HEK293 (cell line): ENCODE measurements at regions not wholly inside any gene's neighbourhood (a gene's known extent, or its start where the extent isn't known, plus 50 kb on each side); places are given as distances from the start of the nearest gene placed in this dataset.

Source experiments
- CTCF ChIA-PET: fragments of 350-600 bp; formaldehyde crosslinking; extraction: SDS; loops from one replicate; lab custom pipeline; 2021; ENCODE audit warnings: antibody characterized with exemption; lab: Yijun Ruan, JAX
- POLR2A ChIA-PET: fragments of 300-600 bp; formaldehyde crosslinking; extraction: SDS; loops from one replicate; lab custom pipeline; 2020; ENCODE audit warnings: antibody characterized with exemption, inconsistent platforms; lab: Yijun Ruan, JAX
- H3K27ac ChIP-seq: fragments of 200-500 bp; sonication (Bioruptor generic); 2 replicates; pipeline ENCODE4 v1.5.1; 2014; ENCODE audit warnings: low read depth, low read length, control low read depth, inconsistent platforms; ENCODE audit errors: extremely low read depth
- H3K36me3 ChIP-seq, 2 experiments: fragments of 200-500 bp in 1 of 2; sonication (Bioruptor generic) in 1 of 2; 1 replicate in 1 of 2; 2 replicates in 1 of 2; pipeline ENCODE4 v1.5.1; 2014 to 2017; ENCODE audit warnings: inconsistent platforms in 2 of 2, low read length in 2 of 2; ENCODE audit not compliant: control insufficient read depth in 2 of 2, insufficient read depth in 1 of 2
- H3K4me1 ChIP-seq: fragments of 200-500 bp; sonication (Bioruptor generic); 2 replicates; pipeline ENCODE4 v1.5.1; 2014; ENCODE audit warnings: mild to moderate bottlenecking, low read length, inconsistent platforms; ENCODE audit not compliant: control insufficient read depth, insufficient read depth
- H3K4me3 ChIP-seq: 2 replicates; pipeline ENCODE4 v1.5.1; 2011; ENCODE audit warnings: low read depth, mild to moderate bottlenecking, control low read depth, low read length, moderate library complexity
- H3K9me3 ChIP-seq: fragments of 200-500 bp; sonication (Bioruptor generic); 2 replicates; pipeline ENCODE4 v1.5.1; 2014; ENCODE audit warnings: low read depth, low read length, inconsistent platforms; ENCODE audit not compliant: control insufficient read depth, insufficient read depth
- GLIS1 ChIP-seq: fragments of 450-650 bp; formaldehyde crosslinking; IDR thresholded peaks from 2 replicates; pipeline ENCODE4 v1.5.1; 2016; ENCODE audit warnings: missing biosample characterization, missing genetic modification characterization
- HOXA7 ChIP-seq: sonication (generic); formaldehyde crosslinking; IDR thresholded peaks from 2 replicates; pipeline ENCODE4 v1.8.1; 2022; ENCODE audit warnings: missing genetic modification reagents, borderline replicate concordance
- KLF1 ChIP-seq: fragments of 450-650 bp; formaldehyde crosslinking; IDR thresholded peaks from 2 replicates; pipeline ENCODE4 v1.5.1; 2016; ENCODE audit warnings: missing biosample characterization, missing genetic modification characterization
- KLF10 ChIP-seq: fragments of 450-650 bp; IDR thresholded peaks from 2 replicates; pipeline ENCODE4 v1.5.1; 2018; ENCODE audit warnings: missing biosample characterization, mild to moderate bottlenecking, missing genetic modification characterization
- KLF9 ChIP-seq: fragments of 450-650 bp; formaldehyde crosslinking; IDR thresholded peaks from 2 replicates; pipeline ENCODE4 v1.5.1; 2016; ENCODE audit warnings: missing biosample characterization, missing genetic modification characterization, low read depth
- SALL2 ChIP-seq: fragments of 450-650 bp; formaldehyde crosslinking; IDR thresholded peaks from 2 replicates; pipeline ENCODE4 v1.5.0; 2017; ENCODE audit warnings: missing biosample characterization, mild to moderate bottlenecking, missing genetic modification characterization, borderline replicate concordance
- YY1 ChIP-seq: fragments of 450-650 bp; formaldehyde crosslinking; IDR thresholded peaks from 2 replicates; pipeline ENCODE4 v1.5.1; 2018; ENCODE audit warnings: missing biosample characterization, missing genetic modification characterization
- ZBTB1 ChIP-seq: fragments of 450-650 bp; formaldehyde crosslinking; IDR thresholded peaks from 2 replicates; pipeline ENCODE4 v1.5.1; 2016; ENCODE audit warnings: missing biosample characterization, missing genetic modification characterization
- ZBTB26 ChIP-seq: fragments of 450-650 bp; formaldehyde crosslinking; optimal IDR thresholded peaks from 2 replicates; pipeline ENCODE3; 2016; ENCODE audit warnings: missing biosample characterization, mild to moderate bottlenecking, missing genetic modification characterization
- ZBTB8A ChIP-seq: fragments of 450-650 bp; formaldehyde crosslinking; IDR thresholded peaks from 2 replicates; pipeline ENCODE4 v1.5.1; 2016; ENCODE audit warnings: missing biosample characterization, missing genetic modification characterization
- ZNF10 ChIP-seq: fragments of 450-650 bp; formaldehyde crosslinking; IDR thresholded peaks from 2 replicates; pipeline ENCODE4 v1.5.1; 2017; ENCODE audit warnings: missing biosample characterization, missing genetic modification characterization
- ZNF121 ChIP-seq: fragments of 450-650 bp; formaldehyde crosslinking; IDR thresholded peaks from 2 replicates; pipeline ENCODE4 v1.5.1; 2016; ENCODE audit warnings: missing biosample characterization, missing genetic modification characterization
- ZNF2 ChIP-seq: fragments of 450-650 bp; formaldehyde crosslinking; IDR thresholded peaks from 2 replicates; pipeline ENCODE4 v1.5.1; 2016; ENCODE audit warnings: missing biosample characterization, missing genetic modification characterization
- ZNF248 ChIP-seq: fragments of 450-650 bp; formaldehyde crosslinking; IDR thresholded peaks from 2 replicates; pipeline ENCODE4 v1.5.1; 2017; ENCODE audit warnings: missing biosample characterization, missing genetic modification characterization
- ZNF473 ChIP-seq: fragments of 450-650 bp; formaldehyde crosslinking; IDR thresholded peaks from 2 replicates; pipeline ENCODE4 v1.5.1; 2017; ENCODE audit warnings: missing biosample characterization, missing genetic modification characterization
- ZNF501 ChIP-seq: fragments of 450-650 bp; formaldehyde crosslinking; IDR thresholded peaks from 2 replicates; pipeline ENCODE4 v1.5.1; 2016; ENCODE audit warnings: missing biosample characterization, missing genetic modification characterization
- ZNF521 ChIP-seq: fragments of 450-650 bp; formaldehyde crosslinking; IDR thresholded peaks from 2 replicates; pipeline ENCODE4 v1.5.1; 2017; ENCODE audit warnings: missing biosample characterization, mild to moderate bottlenecking, missing genetic modification characterization
- ZNF548 ChIP-seq: fragments of 450-650 bp; formaldehyde crosslinking; IDR thresholded peaks from 2 replicates; pipeline ENCODE4 v1.5.1; 2016; ENCODE audit warnings: missing biosample characterization, missing genetic modification characterization
- ZNF580 ChIP-seq: fragments of 450-650 bp; formaldehyde crosslinking; IDR thresholded peaks from 2 replicates; pipeline ENCODE4 v1.5.1; 2016; ENCODE audit warnings: missing biosample characterization, missing genetic modification characterization
- ZNF610 ChIP-seq: fragments of 450-650 bp; formaldehyde crosslinking; IDR thresholded peaks from 2 replicates; pipeline ENCODE4 v1.5.1; 2016; ENCODE audit warnings: missing biosample characterization, missing genetic modification characterization, borderline replicate concordance
- ZNF624 ChIP-seq: fragments of 450-650 bp; formaldehyde crosslinking; IDR thresholded peaks from 2 replicates; pipeline ENCODE4 v1.5.1; 2017; ENCODE audit warnings: missing biosample characterization, missing genetic modification characterization
- ZNF658 ChIP-seq: fragments of 450-650 bp; formaldehyde crosslinking; IDR thresholded peaks from 2 replicates; pipeline ENCODE4; 2016; ENCODE audit warnings: missing biosample characterization, missing genetic modification characterization
- ZNF747 ChIP-seq: fragments of 450-650 bp; formaldehyde crosslinking; IDR thresholded peaks from 2 replicates; pipeline ENCODE4 v1.5.1; 2016; ENCODE audit warnings: missing biosample characterization, missing genetic modification characterization
- ZNF791 ChIP-seq: fragments of 450-650 bp; formaldehyde crosslinking; IDR thresholded peaks from 2 replicates; pipeline ENCODE4 v1.5.1; 2016; ENCODE audit warnings: missing biosample characterization, missing genetic modification characterization
- ZNF837 ChIP-seq: fragments of 450-650 bp; formaldehyde crosslinking; IDR thresholded peaks from 2 replicates; pipeline ENCODE4 v1.5.1; 2016; ENCODE audit warnings: missing biosample characterization, missing genetic modification characterization
- ZSCAN16 ChIP-seq: fragments of 450-650 bp; formaldehyde crosslinking; IDR thresholded peaks from 2 replicates; pipeline ENCODE4 v1.5.1; 2016; ENCODE audit warnings: missing biosample characterization, missing genetic modification characterization
- ZSCAN23 ChIP-seq: fragments of 450-650 bp; formaldehyde crosslinking; IDR thresholded peaks from 2 replicates; pipeline ENCODE4 v1.5.1; 2016; ENCODE audit warnings: missing biosample characterization, missing genetic modification characterization
- TF ChIP-seq, protein P1 (sequence below): fragments of 450-650 bp; formaldehyde crosslinking; IDR thresholded peaks from 2 replicates; pipeline ENCODE4 v1.5.1; 2016; ENCODE audit warnings: missing biosample characterization, missing genetic modification characterization

DNA sequence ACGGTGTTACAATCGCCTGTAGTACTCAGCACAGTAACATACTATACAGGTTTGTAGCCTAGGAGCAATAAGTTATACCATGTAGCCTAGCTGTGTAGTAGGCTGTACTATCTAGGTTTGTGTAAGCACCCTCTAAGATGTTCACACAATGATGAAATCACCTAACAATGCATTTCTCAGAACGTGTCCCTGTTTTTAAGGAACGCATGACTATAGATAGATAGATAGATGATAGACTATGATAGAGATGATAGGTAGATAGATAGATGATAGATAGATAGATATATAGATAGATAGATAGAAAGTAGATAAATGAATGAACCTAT, 203.9 kb downstream of the FAM76B start:
- no peaks in the 10 kb centered on the region for H3K36me3 ChIP-seq
- ChIA-PET POLR2A (no interaction called here), CTCF (no interaction called here)
- H3K9me3 ChIP-seq: no peaks in the 10 kb centered on the region
- no peak overlapping the region for H3K27ac ChIP-seq
- no peak for TF ChIP-seq KLF9 (tag by site-specific recombination)
- TF ChIP-seq ZBTB26 (tag by site-specific recombination): no peak
- no peak for TF ChIP-seq ZBTB8A (tag by site-specific recombination)
- TF ChIP-seq ZNF658 (tag by site-specific recombination): no peak
- TF ChIP-seq ZNF521 (tag by site-specific recombination): no peak
- no peak for TF ChIP-seq ZNF610 (tag by site-specific recombination)
- TF ChIP-seq ZNF791 (tag by site-specific recombination): no peak
- no peak for TF ChIP-seq ZNF248
- no peak for TF ChIP-seq ZNF624
- H3K4me1 ChIP-seq: no peaks in the 10 kb centered on the region
- no peak overlapping the region for H3K4me3 ChIP-seq

GRCh38 chr11:95585069-95585751, 204.4 kb downstream of the FAM76B start:
- no peaks in the 10 kb centered on the region for H3K36me3 ChIP-seq
- TF ChIP-seq ZNF580 (tag by site-specific recombination) (no peak), ZNF501 (no peak), ZNF548 (no peak), KLF10 (tag by site-specific recombination) (no peak), ZNF747 (tag by site-specific recombination) (no peak), HOXA7 (CRISPR knock-in tag) (no peak), ZSCAN23 (no peak), GLIS1 (tag by site-specific recombination) (no peak), ZNF121 (no peak)
- no peaks in the 10 kb centered on the region for H3K9me3 ChIP-seq
- ChIA-PET CTCF (no interaction called here), POLR2A (no interaction called here)
- H3K4me1 ChIP-seq: no peaks in the 10 kb centered on the region
- no peak overlapping the region for H3K27ac ChIP-seq
- H3K4me3 ChIP-seq: no peak overlapping the region

GRCh38 chr11:95584589-95584988, 205.0 kb downstream of the FAM76B start:
- no peaks in the 10 kb centered on the region for H3K36me3 ChIP-seq
- CTCF ChIA-PET: interaction anchor here (0.5 to 0.6 kb wide), 2 partner anchors 126 to 543 kb away, joined by 3 read pairs; no protein-coding TSS in a partner anchor
- POLR2A ChIA-PET: no interaction called here

More at GRCh38 chr11:95584589-95584988, 205.0 kb downstream of the FAM76B start:
- Histone ChIP-seq H3K4me3 (no peak overlapping the region), H3K4me1 (no peaks in the 10 kb centered on the region), H3K27ac (no peak overlapping the region), H3K9me3 (no peaks in the 10 kb centered on the region)
- TF ChIP-seq ZNF548 (no peak), YY1 (tag by site-specific recombination) (no peak), ZNF473 (no peak), ZNF10 (tag by site-specific recombination) (no peak), ZNF2 (tag by site-specific recombination) (no peak), ZNF121 (no peak), ZBTB1 (tag by site-specific recombination) (no peak), SALL2 (tag by site-specific recombination) (no peak), ZNF837 (no peak), ZSCAN16 (tag by site-specific recombination) (no peak), KLF1 (tag by site-specific recombination) (no peak)
- TF ChIP-seq, protein P1, sequence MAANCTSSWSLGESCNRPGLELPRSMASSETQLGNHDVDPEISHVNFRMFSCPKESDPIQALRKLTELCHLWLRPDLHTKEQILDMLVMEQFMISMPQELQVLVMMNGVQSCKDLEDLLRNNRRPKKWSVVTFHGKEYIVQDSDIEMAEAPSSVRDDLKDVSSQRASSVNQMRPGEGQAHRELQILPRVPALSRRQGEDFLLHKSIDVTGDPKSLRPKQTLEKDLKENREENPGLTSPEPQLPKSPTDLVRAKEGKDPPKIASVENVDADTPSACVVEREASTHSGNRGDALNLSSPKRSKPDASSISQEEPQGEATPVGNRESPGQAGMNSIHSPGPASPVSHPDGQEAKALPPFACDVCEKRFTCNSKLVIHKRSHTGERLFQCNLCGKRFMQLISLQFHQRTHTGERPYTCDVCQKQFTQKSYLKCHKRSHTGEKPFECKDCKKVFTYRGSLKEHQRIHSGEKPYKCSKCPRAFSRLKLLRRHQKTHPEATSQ (tag by site-specific recombination): no peak
